ENCODE measurements at regions not wholly inside any gene's neighbourhood (a gene's known extent, or its start where the extent isn't known, plus 50 kb on each side); places are given as distances from the start of the nearest gene placed in this dataset.

- in situ Hi-C loops (cut with MboI; ENCODE audit: low pct_unique_long_range_greater_than_20kb in 2 of 9, low sequenced_read_pairs in 9 of 9, unreplicated experiment in 9 of 9), result no loop called here
- Histone ChIP-seq H3K4me1 (replicated peaks in 1 of 2) (no peaks in the 10 kb centered on the region), H3K4me3 (no peak overlapping the region), H3K27ac (no peak overlapping the region)
- ATAC-seq (replicated peaks in 6 of 8), result no peak
- WGBS, 10 experiments, result 57 to 80% methylated on average over 1 to 2 of the region's 6 CpGs; no CpG with 5 or more reads in 8 of the 10 experiments
Measured at GRCh38 chr12:46531059-46531785, 158.6 kb upstream of the SLC38A2 start.

GRCh38 chr12:46530373-46531056 lies 157.9 kb upstream of the SLC38A2 start:
- H3K4me1 ChIP-seq (replicated peaks in 1 of 2), result no peaks in the 10 kb centered on the region
- 55 to 100% (median 60%) methylated on average over 1 to 2 of the region's 14 CpGs; no CpG with 5 or more reads in 7 of the 10 experiments for WGBS, 10 experiments
- no peak overlapping the region for H3K4me3 ChIP-seq
- in situ Hi-C loops (cut with MboI; ENCODE audit: low pct_unique_long_range_greater_than_20kb in 2 of 9, low sequenced_read_pairs in 9 of 9, unreplicated experiment in 9 of 9), result no loop called here
- ATAC-seq (replicated peaks in 6 of 8), result no peak
- H3K27ac ChIP-seq, result no peak overlapping the region

- in situ Hi-C loops (cut with MboI; ENCODE audit: low pct_unique_long_range_greater_than_20kb in 2 of 9, low sequenced_read_pairs in 9 of 9, unreplicated experiment in 9 of 9), result no loop called here
- no peak overlapping the region for H3K27ac ChIP-seq
- 33 to 100% (median 79%) methylated on average over 1 to 2 of the region's 3 CpGs; no CpG with 5 or more reads in 4 of the 10 experiments for WGBS, 10 experiments
- H3K4me1 ChIP-seq (replicated peaks in 1 of 2), result no peaks in the 10 kb centered on the region
- ATAC-seq (replicated peaks in 6 of 8), result no peak
- H3K4me3 ChIP-seq, result no peak overlapping the region
Measured at GRCh38 chr12:46526233-46526632, 153.7 kb upstream of the SLC38A2 start.

- H3K27ac ChIP-seq, result no peak overlapping the region
- ATAC-seq (replicated peaks in 6 of 8), result peak in 4 of 8 experiments; percentile 30 to 91 (median 68)
Measured at GRCh38 chr12:46524778-46525177, 152.2 kb upstream of the SLC38A2 start.

GRCh38 chr12:46523863-46524770 lies 151.5 kb upstream of the SLC38A2 start:
- H3K4me1 ChIP-seq (replicated peaks in 1 of 2), result no peaks in the 10 kb centered on the region
- in situ Hi-C loops (cut with MboI; ENCODE audit: low pct_unique_long_range_greater_than_20kb in 2 of 9, low sequenced_read_pairs in 9 of 9, unreplicated experiment in 9 of 9), result no loop called here
- peak in 3 of 8 experiments; percentile 44 to 79 (median 53) for ATAC-seq (replicated peaks in 6 of 8)
- no peak overlapping the region for H3K27ac ChIP-seq
- no peak overlapping the region for H3K4me3 ChIP-seq
- WGBS, 10 experiments, result 8 to 98% (median 83%) methylated on average over 1 to 10 of the region's 10 CpGs

More at GRCh38 chr12:46524778-46525177, 152.2 kb upstream of the SLC38A2 start:
- no peak overlapping the region for H3K4me3 ChIP-seq
- no peaks in the 10 kb centered on the region for H3K4me1 ChIP-seq (replicated peaks in 1 of 2)
- in situ Hi-C loops (cut with MboI; ENCODE audit: low pct_unique_long_range_greater_than_20kb in 2 of 9, low sequenced_read_pairs in 9 of 9, unreplicated experiment in 9 of 9), result no loop called here
- WGBS, 10 experiments, result 33 to 100% (median 80%) methylated on average over 1 to 2 of the region's 2 CpGs; no CpG with 5 or more reads in 5 of the 10 experiments

GRCh38 chr12:46523446-46523845 lies 150.9 kb upstream of the SLC38A2 start:
- no peak for ATAC-seq (replicated peaks in 6 of 8)
- H3K27ac ChIP-seq, result no peak overlapping the region
- 80 to 100% (median 92%) methylated on average over 1 to 2 of the region's 2 CpGs; no CpG with 5 or more reads in 3 of the 10 experiments for WGBS, 10 experiments
- in situ Hi-C loops (cut with MboI; ENCODE audit: low pct_unique_long_range_greater_than_20kb in 2 of 9, low sequenced_read_pairs in 9 of 9, unreplicated experiment in 9 of 9), result no loop called here
- no peak overlapping the region for H3K4me3 ChIP-seq
- H3K4me1 ChIP-seq (replicated peaks in 1 of 2), result no peaks in the 10 kb centered on the region

- Histone ChIP-seq H3K4me1 (replicated peaks in 1 of 2) (no peaks in the 10 kb centered on the region), H3K4me3 (no peak overlapping the region), H3K27ac (no peak overlapping the region)
- ATAC-seq (replicated peaks in 6 of 8), result no peak
- WGBS, 10 experiments, result 0 to 100% (median 50%) methylated on average over 1 of the region's 1 CpG; no CpG with 5 or more reads in 2 of the 10 experiments
- in situ Hi-C loops (cut with MboI; ENCODE audit: low pct_unique_long_range_greater_than_20kb in 2 of 9, low sequenced_read_pairs in 9 of 9, unreplicated experiment in 9 of 9), result no loop called here
Measured at GRCh38 chr12:46522071-46522470, 149.5 kb upstream of the SLC38A2 start.

- 20 to 100% (median 80%) methylated on average over 1 of the region's 2 CpGs; no CpG with 5 or more reads in 5 of the 10 experiments for WGBS, 10 experiments
- in situ Hi-C loops (cut with MboI; ENCODE audit: low pct_unique_long_range_greater_than_20kb in 2 of 9, low sequenced_read_pairs in 9 of 9, unreplicated experiment in 9 of 9), result no loop called here
- ATAC-seq (replicated peaks in 6 of 8), result no peak
- Histone ChIP-seq H3K4me1 (replicated peaks in 1 of 2) (no peaks in the 10 kb centered on the region), H3K4me3 (no peak overlapping the region), H3K27ac (no peak overlapping the region)
Measured at GRCh38 chr12:46521145-46521544, 148.6 kb upstream of the SLC38A2 start.

- 50 to 100% (median 78%) methylated on average over 1 of the region's 1 CpG; no CpG with 5 or more reads in 4 of the 10 experiments for WGBS, 10 experiments
- no peaks in the 10 kb centered on the region for H3K4me1 ChIP-seq (replicated peaks in 1 of 2)
- in situ Hi-C loops (cut with MboI; ENCODE audit: low pct_unique_long_range_greater_than_20kb in 2 of 9, low sequenced_read_pairs in 9 of 9, unreplicated experiment in 9 of 9), result no loop called here
- no peak for ATAC-seq (replicated peaks in 6 of 8)
- H3K27ac ChIP-seq, result no peak overlapping the region
- no peak overlapping the region for H3K4me3 ChIP-seq
Measured at GRCh38 chr12:46519407-46519806, 146.8 kb upstream of the SLC38A2 start.

GRCh38 chr12:46518729-46519128 lies 146.2 kb upstream of the SLC38A2 start:
- in situ Hi-C loops (cut with MboI; ENCODE audit: low pct_unique_long_range_greater_than_20kb in 2 of 9, low sequenced_read_pairs in 9 of 9, unreplicated experiment in 9 of 9), result no loop called here
- no peak for ATAC-seq (replicated peaks in 6 of 8)
- 63 to 100% (median 93%) methylated on average over 1 to 3 of the region's 3 CpGs for WGBS, 10 experiments

GRCh38 chr12:46518169-46518568 lies 145.6 kb upstream of the SLC38A2 start:
- Histone ChIP-seq H3K27ac (no peak overlapping the region), H3K4me1 (replicated peaks in 1 of 2) (no peaks in the 10 kb centered on the region), H3K4me3 (no peak overlapping the region)
- no peak for ATAC-seq (replicated peaks in 6 of 8)
- in situ Hi-C loops (cut with MboI; ENCODE audit: low pct_unique_long_range_greater_than_20kb in 2 of 9, low sequenced_read_pairs in 9 of 9, unreplicated experiment in 9 of 9), result no loop called here

More at GRCh38 chr12:46518729-46519128, 146.2 kb upstream of the SLC38A2 start:
- H3K27ac ChIP-seq, result no peak overlapping the region
- no peak overlapping the region for H3K4me3 ChIP-seq
- H3K4me1 ChIP-seq (replicated peaks in 1 of 2), result no peaks in the 10 kb centered on the region

- WGBS, 10 experiments, result 88 to 100% (median 100%) methylated on average over 1 of the region's 1 CpG; no CpG with 5 or more reads in 4 of the 10 experiments
- H3K27ac ChIP-seq, result no peak overlapping the region
- ATAC-seq (replicated peaks in 6 of 8), result no peak
- in situ Hi-C loops (cut with MboI; ENCODE audit: low pct_unique_long_range_greater_than_20kb in 2 of 9, low sequenced_read_pairs in 9 of 9, unreplicated experiment in 9 of 9), result no loop called here
- no peaks in the 10 kb centered on the region for H3K4me1 ChIP-seq (replicated peaks in 1 of 2)
- no peak overlapping the region for H3K4me3 ChIP-seq
Measured at GRCh38 chr12:46517579-46517962, 145.0 kb upstream of the SLC38A2 start.

Data from motor neuron (in vitro differentiated cells).